Tongue (tissue), 1 donor: ENCODE measurements at regions not wholly inside any gene's neighbourhood (a gene's known extent, or its start where the extent isn't known, plus 50 kb on each side); places are given as distances from the start of the nearest gene placed in this dataset.

ENCODE experiments used
- DNase-seq: peaks from one replicate; pipeline ENCODE4 v3.0.0-alpha.2; 2015

DNA sequence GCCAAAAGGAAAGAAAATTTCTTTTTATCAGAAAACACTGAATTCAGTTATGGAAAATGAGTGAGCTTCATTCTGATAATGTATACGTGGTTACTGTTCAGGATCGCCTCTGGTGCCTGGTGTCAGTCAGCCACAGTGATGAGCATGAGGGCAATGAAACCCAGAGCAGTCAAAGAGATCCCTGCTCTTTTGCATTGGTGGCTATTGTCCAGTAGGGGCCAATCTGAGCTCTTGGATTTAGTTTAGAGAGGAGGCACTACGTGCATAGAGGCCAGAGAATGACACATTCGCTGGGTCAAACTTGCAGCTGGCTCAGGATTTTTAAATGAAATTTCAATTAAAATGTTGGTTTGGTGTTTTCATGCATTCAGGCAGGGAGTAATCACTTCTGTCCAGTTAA lies 522.9 kb downstream of the TMEM182 start:
- DNase-seq = no peak

DNA sequence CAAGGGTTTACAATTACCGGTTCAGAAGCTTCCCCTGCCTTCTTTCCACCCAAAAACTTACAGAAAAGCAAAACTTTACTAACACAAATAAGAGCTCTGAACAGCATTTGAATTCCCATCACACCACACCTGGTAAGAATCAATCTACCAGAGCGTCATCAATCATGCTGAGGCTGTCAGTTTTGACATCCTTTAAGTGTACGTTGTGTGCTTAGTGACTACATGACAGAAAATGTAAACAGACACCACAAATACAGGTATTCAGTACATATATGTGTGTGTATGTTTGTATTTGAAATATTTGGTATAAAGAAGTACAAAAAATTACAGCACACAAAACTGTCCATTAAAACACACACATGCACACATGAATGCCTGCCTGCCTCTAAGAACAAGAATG lies 523.5 kb downstream of the TMEM182 start:
- no peak for DNase-seq

DNA sequence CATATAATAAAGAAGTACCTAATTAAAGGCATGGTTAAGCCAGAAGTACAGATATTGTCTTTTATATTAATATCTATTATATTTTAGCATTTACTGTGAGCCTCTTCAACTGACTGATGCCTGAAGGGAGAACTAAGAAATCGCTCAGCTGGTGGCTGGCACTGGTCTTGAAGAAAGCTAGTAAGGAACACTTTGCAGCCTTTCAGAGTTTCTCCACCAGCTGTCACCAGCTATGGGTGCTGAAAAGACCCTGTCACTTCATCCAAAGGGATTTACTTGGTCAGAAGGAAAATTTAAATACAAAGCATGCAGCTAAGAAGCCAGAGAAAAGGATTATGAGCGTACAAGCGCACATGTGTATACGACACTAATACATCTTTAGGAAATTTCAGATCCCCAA lies 525.9 kb downstream of the TMEM182 start:
- no peak for DNase-seq

DNA sequence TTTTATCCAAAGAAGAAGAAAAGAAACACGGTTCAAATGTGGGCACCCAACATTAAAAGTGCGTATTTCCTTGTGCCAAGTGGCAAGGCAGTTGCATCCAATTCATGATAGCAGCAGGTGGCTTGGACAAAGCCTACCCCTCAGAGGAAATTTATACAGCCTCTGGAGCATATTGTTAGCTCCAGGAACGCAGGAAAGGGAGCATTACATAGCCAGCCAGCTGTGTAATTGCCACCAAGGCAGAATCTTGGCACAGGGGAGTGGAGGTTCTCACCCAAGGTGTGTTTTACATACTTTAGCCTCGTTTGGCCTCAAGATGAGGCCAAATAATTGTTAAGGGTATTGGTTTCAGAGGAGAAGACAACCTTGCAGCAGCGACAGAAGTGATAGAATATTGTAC lies 526.9 kb downstream of the TMEM182 start:
- no peak for DNase-seq

DNA sequence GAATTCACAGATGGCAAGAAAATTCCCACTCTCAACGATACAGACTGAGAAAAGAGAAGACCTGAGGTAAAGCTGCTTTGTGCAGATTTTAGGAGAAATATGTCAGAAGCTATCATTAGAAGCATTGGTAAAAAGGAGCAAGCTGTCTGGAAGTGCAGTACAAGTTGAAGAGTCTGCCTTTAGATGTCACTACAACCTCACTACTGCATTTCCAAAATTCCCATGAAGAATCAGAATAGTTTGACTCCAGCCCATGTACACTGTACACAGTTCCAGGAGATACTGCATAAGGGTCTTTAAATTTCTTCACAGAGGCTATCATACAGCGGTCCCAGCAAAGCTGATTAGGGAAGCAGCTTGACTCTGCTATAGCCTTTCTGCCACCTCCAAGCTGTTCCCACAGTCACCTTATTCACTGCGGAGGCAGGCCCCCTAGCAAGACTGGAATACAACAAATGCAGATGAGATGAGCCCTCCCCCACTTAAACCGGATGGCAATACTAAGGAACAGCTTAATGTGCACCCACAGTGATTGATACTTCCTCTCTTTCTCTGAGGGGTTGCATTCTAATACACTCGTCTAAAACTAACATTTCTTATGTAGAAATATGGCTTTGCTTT lies 527.4 kb downstream of the TMEM182 start:
- DNase-seq = peak; percentile 59

DNA sequence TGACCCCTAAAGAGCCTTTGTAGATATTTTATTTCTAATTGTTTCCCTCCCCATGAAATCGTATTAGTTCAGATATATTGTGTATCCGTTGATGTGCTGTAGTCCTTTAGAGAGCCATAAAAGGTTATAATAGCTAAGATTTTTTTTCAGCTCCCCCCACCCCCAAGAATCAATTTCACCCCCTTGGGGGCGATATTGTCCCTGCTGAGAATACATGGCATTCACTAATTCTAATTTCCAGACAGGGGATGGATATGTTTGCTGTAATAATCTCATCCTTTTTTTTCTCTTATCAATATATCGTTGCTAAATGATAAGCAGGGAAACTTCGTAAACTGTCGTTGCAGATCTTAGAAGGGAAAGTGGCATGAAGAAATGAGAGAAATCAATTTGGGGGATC lies 530.7 kb downstream of the TMEM182 start:
- no peak for DNase-seq

DNA sequence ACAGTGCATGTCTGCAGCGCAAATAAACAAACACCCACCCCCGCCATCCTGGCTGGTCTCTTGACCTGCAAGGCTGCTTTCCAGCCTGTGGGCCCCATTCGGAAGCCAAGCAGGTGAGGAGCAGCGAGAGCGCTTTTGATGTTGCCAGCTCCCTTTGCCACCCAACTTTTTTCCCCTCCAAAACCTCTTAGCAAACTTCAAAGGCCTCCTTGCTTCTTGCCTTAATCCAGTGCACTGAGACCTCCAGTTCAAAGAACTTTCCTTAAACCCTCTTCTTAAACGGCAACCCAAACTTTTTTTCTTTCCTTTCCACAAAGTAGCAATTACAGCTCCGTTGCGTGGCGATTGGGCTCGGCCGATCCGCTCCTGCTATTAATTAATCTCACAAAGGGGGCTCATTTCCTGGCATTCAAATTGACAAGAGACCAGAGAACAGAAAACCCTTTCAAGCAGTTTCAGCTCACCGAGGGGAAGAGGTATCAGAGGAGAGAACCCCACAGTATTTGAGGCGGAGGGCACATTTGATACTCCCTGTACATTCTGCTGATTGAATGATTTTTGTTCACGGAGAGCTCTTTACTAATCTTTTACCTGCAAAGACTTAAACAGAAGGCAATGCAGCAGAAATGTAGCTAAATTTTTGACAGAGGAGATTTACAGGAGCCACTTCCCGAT lies 531.4 kb downstream of the TMEM182 start:
- DNase-seq = no peak

DNA sequence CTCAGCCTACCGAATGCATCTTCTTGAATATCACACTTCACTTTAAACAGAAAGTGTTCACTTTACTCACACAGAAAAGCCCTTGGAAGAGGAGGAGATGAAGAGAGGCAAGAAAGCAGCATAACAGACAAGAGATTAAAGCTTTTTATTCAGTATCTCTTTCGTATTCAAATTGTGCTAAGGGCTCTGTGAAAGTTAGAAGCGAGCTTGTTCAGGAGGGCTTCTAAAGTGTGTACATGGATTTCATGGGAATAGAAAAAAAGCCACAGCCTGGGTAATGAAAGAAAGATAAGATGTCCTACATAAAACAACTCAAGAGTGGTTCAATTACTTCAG lies 531.9 kb downstream of the TMEM182 start:
- no peak for DNase-seq

DNA sequence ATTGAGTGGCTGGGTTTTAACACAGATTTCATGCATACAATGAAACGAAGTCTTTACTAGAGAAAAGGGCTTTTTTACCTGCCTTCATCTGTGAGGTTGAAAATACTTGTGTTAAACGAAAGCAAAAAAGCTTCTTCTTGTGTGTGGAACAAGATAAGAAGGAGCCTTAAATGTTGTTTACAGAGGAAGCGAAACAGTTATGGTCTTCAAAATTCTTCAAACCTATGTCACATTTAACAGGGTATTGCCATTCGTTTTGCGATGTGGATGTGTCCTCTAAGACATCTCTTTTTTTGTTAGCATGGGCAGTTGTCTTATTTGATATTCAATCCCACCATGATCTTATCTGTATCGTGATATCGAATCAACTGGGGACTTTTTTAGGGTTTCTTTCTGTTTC lies 532.6 kb downstream of the TMEM182 start:
- DNase-seq = no peak

DNA sequence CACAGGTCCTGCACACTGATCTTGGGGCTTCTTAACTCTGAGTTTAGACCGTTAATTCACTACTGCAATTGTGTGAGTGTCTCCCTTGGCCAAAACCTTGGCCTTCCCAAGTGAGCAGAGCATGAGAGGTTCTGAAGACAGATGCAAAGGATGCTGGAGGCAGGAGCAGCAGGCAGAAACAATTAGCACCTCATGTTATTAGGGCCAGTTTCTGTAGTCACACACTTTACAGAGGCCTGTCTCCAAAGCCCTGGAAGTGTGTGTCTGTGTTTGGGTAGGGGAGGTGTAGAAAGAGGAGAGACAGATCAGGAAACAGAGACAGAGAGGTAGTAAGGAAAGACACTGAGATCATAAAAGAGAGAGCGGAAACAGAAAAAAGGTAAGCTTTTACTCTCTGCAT lies 533.8 kb downstream of the TMEM182 start:
- no peak for DNase-seq

DNA sequence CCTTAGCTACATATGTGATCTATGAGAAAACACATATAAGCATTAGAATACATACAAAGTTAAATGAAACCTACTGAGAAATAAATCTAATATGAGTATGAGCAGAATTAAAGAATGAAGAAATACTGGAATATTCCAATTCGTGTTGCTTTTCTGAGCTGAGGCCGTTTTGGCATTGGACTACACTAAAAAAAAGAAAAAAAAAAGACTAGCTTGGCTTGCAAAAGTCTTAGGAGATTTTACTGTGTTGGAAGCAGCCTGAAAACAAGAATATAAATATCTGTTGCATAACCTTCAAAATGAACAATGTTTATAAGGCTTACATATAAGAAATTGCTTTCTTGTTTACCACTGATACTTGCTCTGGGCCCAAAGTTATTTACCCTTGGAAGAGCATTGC lies 562.8 kb downstream of the TMEM182 start:
- no peak for DNase-seq

DNA sequence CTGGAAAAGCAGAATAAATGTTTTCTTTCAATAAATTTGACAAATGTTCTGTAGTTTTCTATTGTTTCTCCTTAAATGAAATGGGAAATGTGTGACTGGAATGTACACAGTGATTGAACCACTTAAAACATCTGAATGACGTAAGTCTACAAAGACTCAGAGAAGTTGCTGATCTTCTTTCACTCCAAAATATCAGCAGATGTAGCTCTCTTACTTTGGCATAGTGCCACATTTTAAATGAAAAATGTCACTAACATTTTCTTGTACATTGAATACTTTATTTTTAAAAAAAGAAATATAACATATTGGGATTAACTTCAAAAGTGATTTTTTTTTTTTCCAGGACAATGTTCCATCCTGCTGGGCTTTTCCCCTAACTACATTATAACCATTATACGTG lies 565.6 kb downstream of the TMEM182 start:
- DNase-seq = peak; percentile 19

DNA sequence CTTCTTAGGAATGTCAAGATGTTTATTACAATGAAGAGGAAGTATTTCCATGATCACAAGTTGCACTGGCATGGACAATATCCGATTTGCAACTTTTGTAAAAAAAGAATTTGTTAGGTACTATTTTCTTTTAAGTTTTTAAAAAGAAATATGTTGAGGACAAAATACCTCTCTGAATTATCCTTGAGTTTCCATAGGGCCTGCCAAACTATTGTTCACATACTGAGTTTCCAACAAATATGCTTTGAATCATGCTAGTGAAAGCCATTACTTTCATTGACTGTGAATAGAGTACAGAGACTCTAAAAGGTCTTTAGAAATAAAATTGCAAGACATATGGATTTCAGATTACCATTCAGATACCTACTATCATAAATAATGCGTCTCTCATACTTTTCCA lies 566.1 kb downstream of the TMEM182 start:
- DNase-seq = peak; percentile 55

DNA sequence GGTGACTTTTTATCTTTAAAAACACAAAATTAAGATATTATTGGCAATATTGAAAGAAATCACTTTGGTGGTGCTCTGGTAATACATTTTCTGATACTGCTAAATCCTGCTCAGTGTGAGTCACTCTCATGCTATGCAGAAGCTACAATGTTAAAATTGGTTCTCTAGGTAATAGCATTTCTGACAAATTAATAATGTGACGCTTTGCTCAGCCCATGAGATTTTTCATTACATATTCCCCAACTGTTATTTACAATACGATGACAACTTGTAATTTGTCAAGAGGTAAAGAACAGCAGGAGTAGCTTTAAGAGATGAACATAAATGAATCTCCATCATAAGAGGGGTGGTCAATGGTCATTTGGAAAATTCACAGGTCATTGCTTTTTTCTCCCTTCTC lies 573.6 kb downstream of the TMEM182 start:
- DNase-seq = no peak

DNA sequence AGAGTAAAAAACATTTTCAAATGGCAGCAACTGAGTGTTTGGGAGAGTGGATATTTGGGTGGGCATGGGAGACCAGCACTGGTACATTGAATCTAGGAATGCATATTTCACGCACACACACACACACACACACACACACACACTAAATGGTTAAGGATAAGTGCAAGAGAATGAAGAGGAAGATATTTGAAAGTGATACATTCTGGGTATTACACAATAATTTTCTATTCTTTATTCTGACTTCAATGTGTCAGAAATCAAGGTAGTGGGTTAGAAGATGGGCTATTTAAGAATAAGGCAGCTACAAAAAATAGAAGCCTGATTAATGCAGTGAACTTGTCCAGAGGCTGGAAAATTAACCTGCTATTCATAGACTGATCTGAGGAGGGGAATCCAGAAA lies 577.0 kb downstream of the TMEM182 start:
- DNase-seq = no peak

DNA sequence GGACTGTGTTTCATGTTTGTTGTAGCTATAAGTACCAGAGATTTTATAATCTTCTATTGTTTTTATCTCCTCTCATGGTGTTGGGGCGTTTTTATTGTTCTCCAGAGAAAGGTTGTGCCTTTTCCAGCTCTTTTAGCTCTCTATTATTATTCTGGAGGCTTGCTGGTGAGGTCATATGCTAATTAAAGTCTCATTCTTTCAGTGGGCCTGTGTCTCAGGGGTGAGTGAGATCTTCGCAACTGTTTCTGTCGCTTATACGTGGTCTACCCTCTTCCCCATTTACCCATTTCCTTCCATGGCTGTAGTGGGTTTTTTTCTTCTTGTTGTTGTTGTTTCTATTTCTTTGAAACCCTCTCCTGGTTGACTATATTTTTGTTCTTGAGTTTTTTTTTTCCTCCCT lies 584.9 kb downstream of the TMEM182 start:
- no peak for DNase-seq

DNA sequence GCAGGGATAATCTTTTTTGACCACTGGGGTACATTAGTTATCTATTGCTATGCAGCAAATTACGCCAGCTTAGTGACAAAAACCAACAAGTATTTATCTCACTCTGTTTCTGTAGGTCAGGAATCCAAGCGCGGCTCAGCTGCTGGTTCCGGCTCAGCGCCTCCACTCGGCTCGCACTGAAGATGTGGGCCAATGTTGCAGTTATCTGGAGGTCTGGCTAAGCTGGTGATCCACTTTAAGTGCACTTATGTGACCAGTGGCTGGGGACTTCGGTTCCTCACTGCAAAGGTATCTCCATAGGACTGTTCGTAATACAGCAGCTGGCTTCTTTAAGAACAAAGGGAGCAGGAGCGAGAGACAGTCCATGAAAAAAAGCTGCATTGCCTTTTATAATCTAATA lies 591.9 kb downstream of the TMEM182 start:
- no peak for DNase-seq

DNA sequence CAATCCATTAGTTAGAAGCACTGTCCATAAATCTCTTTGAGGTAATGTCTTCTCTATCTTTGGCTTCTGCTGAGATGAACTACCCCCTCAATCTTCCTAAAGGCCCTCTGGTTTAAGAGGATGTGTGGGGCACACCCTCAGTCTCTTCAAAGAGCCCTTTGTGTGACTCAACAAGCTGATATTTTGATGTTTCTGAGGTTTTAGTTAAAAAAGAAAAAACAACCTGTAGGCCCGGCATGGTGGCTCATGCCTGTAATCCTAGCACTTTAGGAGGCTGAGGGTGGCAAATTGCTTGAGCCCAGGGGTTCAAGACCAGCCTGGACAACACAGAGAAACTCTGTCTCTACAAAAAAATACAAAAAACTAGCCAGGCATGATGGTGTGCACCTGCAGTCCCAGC lies 593.5 kb downstream of the TMEM182 start:
- no peak for DNase-seq

DNA sequence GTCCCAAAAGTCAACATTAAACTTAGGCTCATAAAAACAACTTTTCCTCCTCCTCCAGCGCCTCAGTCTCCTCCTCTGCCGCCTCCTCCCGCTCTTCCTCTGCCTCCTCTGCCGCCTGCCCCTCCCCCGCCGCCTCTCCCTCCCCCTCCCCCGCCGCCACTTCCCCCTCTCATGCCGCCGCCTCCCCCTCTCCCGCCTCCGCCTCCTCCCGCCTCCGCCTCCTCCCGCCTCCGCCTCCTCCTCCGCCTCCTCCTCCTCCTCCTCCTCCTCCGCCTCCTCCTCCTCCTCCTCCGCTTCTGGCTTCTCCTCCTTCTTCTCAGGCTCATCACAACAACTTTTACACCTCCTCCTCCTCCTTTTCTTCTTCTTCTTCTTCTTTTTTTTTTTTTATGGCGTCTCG lies 599.9 kb downstream of the TMEM182 start:
- DNase-seq = no peak

DNA sequence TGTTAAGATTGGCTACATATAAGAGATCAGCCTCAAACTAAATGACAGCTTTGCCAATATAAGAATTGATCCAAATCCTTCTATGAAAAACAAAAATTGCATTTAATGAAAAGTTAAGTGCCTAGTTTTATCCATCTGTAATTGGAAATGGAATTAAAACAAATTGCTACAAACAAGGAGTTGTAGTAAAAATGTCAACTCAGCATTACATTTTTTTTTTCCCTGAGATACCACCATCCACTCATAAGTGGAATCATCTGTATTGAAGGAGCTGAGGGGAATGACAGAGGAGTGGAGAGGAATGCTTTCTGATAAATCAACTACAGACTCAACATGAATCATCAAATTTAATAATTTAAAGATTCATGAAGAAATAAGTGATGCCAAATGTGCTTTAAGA lies 601.8 kb downstream of the TMEM182 start:
- no peak for DNase-seq

DNA sequence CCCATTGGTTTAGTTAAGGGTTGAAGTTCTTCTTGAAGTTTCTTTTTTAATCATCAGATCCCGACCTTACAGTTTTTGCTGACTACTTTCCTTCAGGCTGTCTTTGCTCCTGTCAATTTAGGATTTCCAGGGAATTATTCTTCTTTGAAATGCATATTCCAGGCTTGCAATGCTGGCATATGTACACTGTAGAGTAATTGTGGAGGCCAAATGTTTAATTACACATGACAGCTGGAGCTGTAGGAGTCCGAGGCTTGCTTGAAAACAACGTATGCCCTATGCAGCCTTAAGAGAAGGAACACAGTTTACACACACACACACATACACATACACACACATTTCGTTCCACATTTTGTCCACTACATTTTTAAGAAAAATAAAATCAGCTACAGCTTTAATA lies 602.3 kb downstream of the TMEM182 start:
- DNase-seq = peak; percentile 58

DNA sequence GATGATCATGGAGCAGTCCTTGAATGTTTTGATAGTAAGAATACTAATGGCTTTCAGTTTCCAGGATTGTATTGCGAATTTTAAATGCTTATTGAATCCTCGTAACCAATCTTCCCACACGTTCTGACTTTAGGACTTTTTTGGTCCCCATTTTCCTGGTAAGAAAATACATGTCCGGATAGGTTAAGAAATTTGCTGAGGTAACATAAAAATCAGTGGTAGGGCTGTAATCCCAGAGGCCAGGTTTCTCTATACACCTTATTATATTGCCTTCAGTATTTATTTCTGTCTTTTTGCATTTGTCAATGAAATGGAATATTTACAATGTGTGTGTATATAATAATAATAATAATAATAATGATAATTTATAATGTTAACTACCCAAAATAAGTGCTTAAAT lies 603.2 kb downstream of the TMEM182 start:
- no peak for DNase-seq

DNA sequence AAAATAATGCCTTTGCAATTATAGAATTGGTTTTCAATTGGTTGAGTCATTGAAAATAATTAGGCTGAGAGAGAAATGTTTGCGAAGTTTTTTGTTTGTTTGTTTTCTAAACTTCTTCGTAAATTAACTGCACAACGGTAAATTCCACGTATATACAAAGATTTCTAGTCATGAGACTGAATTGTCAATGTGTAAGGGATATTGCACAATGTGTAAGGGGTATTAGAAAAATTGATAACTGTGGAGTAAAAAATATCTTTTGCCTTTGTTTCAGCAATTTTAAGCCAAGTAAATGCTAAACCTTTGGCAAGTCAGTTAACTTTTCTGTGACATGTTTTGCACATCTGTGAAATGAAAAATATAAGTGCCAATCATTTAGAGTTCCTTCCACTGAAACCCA lies 606.0 kb downstream of the TMEM182 start:
- DNase-seq = no peak

DNA sequence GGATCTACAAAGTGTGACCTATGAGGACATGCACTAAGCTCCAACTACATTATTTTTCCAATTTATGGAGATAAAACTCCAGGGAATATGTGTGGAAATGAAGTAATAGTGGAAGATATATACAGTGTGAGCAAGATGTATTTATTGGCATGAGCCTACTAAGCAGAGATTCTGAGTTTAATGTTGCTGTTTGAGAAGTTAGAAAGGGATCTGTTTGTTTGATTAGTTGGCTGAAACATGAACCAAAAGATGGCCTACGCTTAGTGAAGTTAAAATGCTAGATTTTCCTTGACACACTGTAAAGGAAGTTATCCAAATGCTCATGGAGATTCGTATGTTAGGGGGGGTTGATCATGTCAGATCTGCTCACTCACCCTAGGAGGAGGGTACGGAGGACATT lies 621.7 kb downstream of the TMEM182 start:
- peak; percentile 13 for DNase-seq

DNA sequence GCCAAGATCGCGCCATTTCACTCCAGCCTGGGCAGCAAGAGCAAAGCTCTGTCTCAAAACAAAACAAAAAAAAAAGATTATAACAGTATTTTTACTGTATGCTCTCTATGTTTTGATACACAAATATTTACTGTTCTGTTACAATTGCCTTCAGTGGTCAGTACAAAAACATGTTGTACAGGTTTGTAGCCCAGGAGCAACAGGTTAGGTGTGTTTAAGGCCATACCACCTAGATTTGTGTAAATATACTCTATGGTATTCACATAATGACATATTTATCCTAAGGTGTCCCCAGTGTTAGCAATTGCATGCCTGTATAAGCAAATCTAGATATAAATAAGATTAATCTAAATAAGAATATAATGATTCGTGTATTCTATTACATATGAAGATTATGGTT lies 625.0 kb downstream of the TMEM182 start:
- DNase-seq = no peak
